H1 (cell line): ENCODE measurements at regions not wholly inside any gene's neighbourhood (a gene's known extent, or its start where the extent isn't known, plus 50 kb on each side); places are given as distances from the start of the nearest gene placed in this dataset.

Experiments
- TCF12 ChIP-seq: IDR thresholded peaks from 2 replicates; pipeline ENCODE4 v1.6.1; 2011; ENCODE audit warnings: low read depth, mild to moderate bottlenecking, low read length

- TF ChIP-seq TCF12: no peak
Observed at GRCh38 chr1:214146523-214146922, 134.4 kb upstream of the SMYD2 start (continued).
